ENCODE measurements at regions not wholly inside any gene's neighbourhood (a gene's known extent, or its start where the extent isn't known, plus 50 kb on each side); places are given as distances from the start of the nearest gene placed in this dataset.

- no peaks in the 10 kb centered on the region for H3K9me1 ChIP-seq (replicated peaks; ENCODE audit: control insufficient read depth, extremely low read depth, insufficient read depth, low read length)
- no peaks in the 10 kb centered on the region for H3K9me3 ChIP-seq (replicated peaks; ENCODE audit: control insufficient read depth, insufficient read depth, low read length)
- TF ChIP-seq POLR2AphosphoS5 (IDR thresholded peaks at IDR 0.05; ENCODE audit: insufficient read depth, low read depth, low read length) = no peak
- TF ChIP-seq JUN (IDR thresholded peaks at IDR 0.05; ENCODE audit: borderline replicate concordance, insufficient read depth, insufficient read length, low read depth) = no peak
- no peak for TF ChIP-seq POLR2A (IDR thresholded peaks at IDR 0.05; ENCODE audit: low read depth, low read length)
- no peak for TF ChIP-seq CTCF (IDR thresholded peaks at IDR 0.05; ENCODE audit: extremely low read depth in 1 of 2, insufficient read depth in 1 of 2, low read depth in 1 of 2, low read length in 2 of 2)
- TF ChIP-seq EZH2 (IDR thresholded peaks at IDR 0.05; ENCODE audit: borderline replicate concordance, low read depth, low read length, severe bottlenecking) = no peak
- TF ChIP-seq MYC (IDR thresholded peaks at IDR 0.05; ENCODE audit: low read depth, low read length) = no peak
- TF ChIP-seq GATA2 (IDR thresholded peaks at IDR 0.05; ENCODE audit: insufficient read depth, insufficient read length, low read depth, low read length) = no peak
- TF ChIP-seq FOS (IDR thresholded peaks at IDR 0.05; ENCODE audit: borderline replicate concordance, insufficient read depth, low read length) = no peak
- no peak for TF ChIP-seq MAX (IDR thresholded peaks at IDR 0.05; ENCODE audit: insufficient read depth, insufficient read length)
- H3K27ac ChIP-seq (ENCODE audit: insufficient read depth, low read depth, low read length) = no peak overlapping the region
- BruUV-seq (replicated peaks) = no TSS peak
- H3K36me3 ChIP-seq (ENCODE audit: control insufficient read depth in 2 of 2, extremely low read depth in 1 of 2, insufficient read depth in 2 of 2, low read length in 2 of 2) = no peaks in the 10 kb centered on the region
- DNase-seq (ENCODE audit: low read depth, low spot score) (no peak), FAIRE-seq (no peak)
- H3K4me3 ChIP-seq (replicated peaks in 1 of 3; ENCODE audit: insufficient read depth in 1 of 3, low read depth in 1 of 3, low read length in 3 of 3) = no peak overlapping the region
- H3K27me3 ChIP-seq (ENCODE audit: control insufficient read depth in 2 of 2, insufficient read depth in 2 of 2, low read length in 2 of 2) = peaks cover 0 to 2% of the 10 kb centered on the region in 2 experiments
- ChIA-PET CTCF (interaction anchor here (0.6 kb wide), 1 partner anchor 12 kb away, joined by 3 read pairs; no protein-coding TSS in a partner anchor), POLR2A (no interaction called here)
- no peak overlapping the region for H3K4me2 ChIP-seq (ENCODE audit: insufficient read depth, low read length)
- dilution Hi-C loops (cut with MboI; ENCODE audit: extremely low pct_ligation_motif_present, low sequenced_read_pairs) (no loop called here), intact Hi-C loops (cut with micrococcal nuclease) (loop anchor here (10.0 kb wide), 1 partner anchor 156 kb away; no protein-coding TSS in a partner anchor)
- H3K4me1 ChIP-seq (ENCODE audit: control insufficient read depth, extremely low read depth, insufficient read depth, low read length) = no peaks in the 10 kb centered on the region
- no peaks in the 10 kb centered on the region for H3K79me2 ChIP-seq (ENCODE audit: control insufficient read depth, insufficient read depth, low read length)
- H3K9ac ChIP-seq (replicated peaks; ENCODE audit: extremely low read depth, insufficient read depth, low read length) = no peak overlapping the region
- no peak overlapping the region for H2AFZ ChIP-seq (ENCODE audit: low read depth, low read length)
- H4K20me1 ChIP-seq (replicated peaks; ENCODE audit: control insufficient read depth, extremely low read depth, insufficient read depth, low read length) = no peaks in the 10 kb centered on the region
These were observed 227.7 kb downstream of the BCAT1 start for GRCh38 chr12:24721191-24721590.
